Left forelimb (tissue), 1 donor: ENCODE measurements at regions not wholly inside any gene's neighbourhood (a gene's known extent, or its start where the extent isn't known, plus 50 kb on each side); places are given as distances from the start of the nearest gene placed in this dataset.
"Not testable (repeated sequence)": the region's sequence is repeated elsewhere in the genome, so short reads cannot be mapped to it uniquely, and the experiment has no call there.

ENCODE experiments used
- DNase-seq: peaks from one replicate; pipeline ENCODE4 v3.0.0-alpha.2; 2018; ENCODE audit warnings: low spot score

GRCh38 chr18:49694402-49694801 lies 118.9 kb downstream of the ACAA2 start:
- no peak for DNase-seq

GRCh38 chr18:49693717-49694005 lies 119.7 kb downstream of the ACAA2 start:
- DNase-seq: no peak

- no peak for DNase-seq
Observed at GRCh38 chr18:49692906-49693716, 120.2 kb downstream of the ACAA2 start.

- DNase-seq: no peak
Observed at GRCh38 chr18:49691177-49691608, 122.1 kb downstream of the ACAA2 start.

- DNase-seq: no peak
Observed at GRCh38 chr18:49690312-49690711, 123.0 kb downstream of the ACAA2 start.

GRCh38 chr18:49685231-49685942 lies 123.5 kb downstream of the LIPG start:
- no peak for DNase-seq

GRCh38 chr18:49682803-49683190 lies 120.9 kb downstream of the LIPG start:
- not testable (repeated sequence) for DNase-seq

- DNase-seq: no peak
Observed at GRCh38 chr18:49682173-49682802, 120.4 kb downstream of the LIPG start.

- DNase-seq: no peak
Observed at GRCh38 chr18:49681387-49681786, 119.5 kb downstream of the LIPG start.

GRCh38 chr18:49678440-49678839 lies 116.6 kb downstream of the LIPG start:
- no peak for DNase-seq

- no peak for DNase-seq
Observed at GRCh38 chr18:49677762-49678413, 116.0 kb downstream of the LIPG start.

- no peak for DNase-seq
Observed at GRCh38 chr18:49677081-49677480, 115.2 kb downstream of the LIPG start.

GRCh38 chr18:49673281-49673680 lies 111.4 kb downstream of the LIPG start:
- DNase-seq: no peak

GRCh38 chr18:49672853-49673252 lies 111.0 kb downstream of the LIPG start:
- no peak for DNase-seq

- DNase-seq: no peak
Observed at GRCh38 chr18:49669403-49669802, 107.5 kb downstream of the LIPG start.

- DNase-seq: peak; percentile 71
Observed at GRCh38 chr18:49668574-49669275, 106.9 kb downstream of the LIPG start.

GRCh38 chr18:49667462-49667861 lies 105.6 kb downstream of the LIPG start:
- no peak for DNase-seq

- no peak for DNase-seq
Observed at GRCh38 chr18:49666045-49666775, 104.4 kb downstream of the LIPG start.

GRCh38 chr18:49663899-49664890 lies 102.3 kb downstream of the LIPG start:
- peak; percentile 82 for DNase-seq

- DNase-seq: no peak
Observed at GRCh38 chr18:49662506-49662905, 100.6 kb downstream of the LIPG start.
